Activated T-cell treated with anti-CD3 and anti-CD28 coated beads, Interleukin-2, amount 50 U/mL, for 72 hours (primary cell): ENCODE measurements at regions not wholly inside any gene's neighbourhood (a gene's known extent, or its start where the extent isn't known, plus 50 kb on each side); places are given as distances from the start of the nearest gene placed in this dataset.
"Not testable (repeated sequence)": the region's sequence is repeated elsewhere in the genome, so short reads cannot be mapped to it uniquely, and the experiment has no call there.

Experiments
- ATAC-seq, 2 donors: fragments of 150-1000 bp; cut with Tn5 transposase; replicated peaks in 1 of 2; 2 replicates each; pipeline ENCODE4 v1.10.0; 2021; ENCODE audit warnings: moderate library complexity in 2 of 2, mild to moderate bottlenecking in 1 of 2
- DNase-seq, 2 donors: peaks; one replicate each; pipeline ENCODE4 v3.0.0; 2021 to 2022; ENCODE audit warnings: mixed read lengths in 1 of 2
- H3K27ac Mint-ChIP-seq: one replicate; pipeline ENCODE4 v1.8.0; 2022; ENCODE audit warnings: mild to moderate bottlenecking, moderate library complexity, mixed read lengths
- H3K27me3 Mint-ChIP-seq: one replicate; pipeline ENCODE4 v1.8.0; 2022; ENCODE audit warnings: low read depth, mixed read lengths
- H3K36me3 Mint-ChIP-seq, 2 donors: one replicate each; pipeline ENCODE4 v1.8.0; 2022; ENCODE audit warnings: mixed read lengths in 2 of 2, mild to moderate bottlenecking in 1 of 2; ENCODE audit not compliant: insufficient read depth in 2 of 2
- H3K4me1 Mint-ChIP-seq: one replicate; pipeline ENCODE4 v1.8.0; 2022; ENCODE audit warnings: low read depth, mixed read lengths
- H3K4me3 Mint-ChIP-seq, 2 donors: one replicate each; pipeline ENCODE4 v1.8.0; 2022; ENCODE audit warnings: mild to moderate bottlenecking in 2 of 2, mixed read lengths in 2 of 2, moderate library complexity in 2 of 2
- H3K9me3 Mint-ChIP-seq, 2 donors: one replicate each; pipeline ENCODE4 v1.8.0; 2022; ENCODE audit warnings: mixed read lengths in 2 of 2

DNA sequence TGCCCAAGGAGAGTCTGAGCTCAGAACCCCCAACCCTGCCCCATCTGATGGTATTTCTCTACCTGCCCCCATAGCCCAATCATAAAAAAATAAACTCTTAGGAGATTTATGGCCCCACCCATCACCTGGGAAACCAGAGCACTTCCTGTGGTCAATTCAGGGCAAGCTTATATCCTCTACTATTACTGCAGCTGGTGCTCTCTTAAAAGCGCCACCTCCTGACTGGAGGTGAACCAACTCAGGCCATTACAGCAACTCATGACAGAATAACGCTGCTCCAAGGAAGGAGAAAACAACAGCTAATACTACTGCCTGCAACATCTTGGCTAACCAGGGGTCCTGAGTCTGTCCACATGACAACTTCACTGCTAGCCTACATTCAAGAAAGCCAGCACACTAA lies 195.7 kb downstream of the MTCL1 start:
- Mint-ChIP-seq H3K4me1 (no peaks in the 10 kb centered on the region), H3K27me3 (peaks cover 30% of the 10 kb centered on the region), H3K27ac (no peak overlapping the region), H3K36me3 (peaks cover 0 to 1% of the 10 kb centered on the region in 2 donors), H3K9me3 (peaks cover 2 to 5% of the 10 kb centered on the region in 2 donors), H3K4me3 (no peak overlapping the region)
- DNase-seq: no peak
- no peak for ATAC-seq

GRCh38 chr18:8904316-8904715 lies 198.2 kb upstream of the NDUFV2 start:
- DNase-seq: no peak
- no peaks in the 10 kb centered on the region for H3K4me1 Mint-ChIP-seq
- ATAC-seq: no peak
- no peak overlapping the region for H3K27ac Mint-ChIP-seq
- H3K27me3 Mint-ChIP-seq: peaks cover 23% of the 10 kb centered on the region
- no peak overlapping the region for H3K4me3 Mint-ChIP-seq
- H3K9me3 Mint-ChIP-seq: peaks cover 2 to 5% of the 10 kb centered on the region in 2 donors
- H3K36me3 Mint-ChIP-seq: peaks cover 0 to 1% of the 10 kb centered on the region in 2 donors

GRCh38 chr18:8908792-8909510 lies 193.5 kb upstream of the NDUFV2 start:
- Mint-ChIP-seq H3K4me3 (no peak overlapping the region), H3K27ac (no peak overlapping the region), H3K36me3 (no peaks in the 10 kb centered on the region), H3K4me1 (no peaks in the 10 kb centered on the region), H3K27me3 (peaks cover under 1% of the 10 kb centered on the region), H3K9me3 (peaks cover 2 to 4% of the 10 kb centered on the region in 2 donors)
- no peak for DNase-seq
- no peak for ATAC-seq

- H3K9me3 Mint-ChIP-seq: peaks cover 4 to 10% of the 10 kb centered on the region in 2 donors
- no peaks in the 10 kb centered on the region for H3K4me1 Mint-ChIP-seq
- no peak for DNase-seq
- H3K36me3 Mint-ChIP-seq: peaks cover 3% of the 10 kb centered on the region in 2 donors
- no peak overlapping the region for H3K27ac Mint-ChIP-seq
- no peak for ATAC-seq
- H3K4me3 Mint-ChIP-seq: no peak overlapping the region
- no peaks in the 10 kb centered on the region for H3K27me3 Mint-ChIP-seq
Observed at GRCh38 chr18:8910186-8910822, 192.2 kb upstream of the NDUFV2 start.

DNA sequence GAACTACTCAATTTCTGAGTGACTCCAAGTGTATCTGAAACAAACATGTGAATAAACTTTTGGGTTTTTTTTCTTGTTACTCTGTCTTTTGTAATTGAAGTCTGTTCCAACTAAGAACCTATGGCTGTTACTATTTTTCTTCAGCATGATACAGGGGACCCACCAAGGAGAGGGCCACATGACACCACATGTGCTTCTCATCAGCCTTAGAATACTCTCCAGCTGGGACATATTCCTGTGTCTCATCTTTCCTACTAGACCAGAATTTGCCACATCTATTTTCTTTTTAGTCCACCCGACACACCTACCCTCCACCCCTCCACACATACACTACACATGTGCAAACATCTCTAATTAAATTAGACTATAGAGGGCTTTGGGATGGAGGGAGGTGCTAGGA lies 191.7 kb upstream of the NDUFV2 start:
- DNase-seq (no peak), ATAC-seq (no peak)
- H3K27me3 Mint-ChIP-seq: no peaks in the 10 kb centered on the region
- H3K4me1 Mint-ChIP-seq: no peaks in the 10 kb centered on the region
- H3K36me3 Mint-ChIP-seq: peaks cover 3% of the 10 kb centered on the region in 2 donors
- no peak overlapping the region for H3K27ac Mint-ChIP-seq
- H3K9me3 Mint-ChIP-seq: peaks cover 4 to 9% of the 10 kb centered on the region in 2 donors
- no peak overlapping the region for H3K4me3 Mint-ChIP-seq

GRCh38 chr18:8911408-8912340 lies 190.8 kb upstream of the NDUFV2 start:
- no peak overlapping the region for H3K27ac Mint-ChIP-seq
- no peak overlapping the region for H3K4me3 Mint-ChIP-seq
- no peak for ATAC-seq
- H3K27me3 Mint-ChIP-seq: no peaks in the 10 kb centered on the region
- H3K9me3 Mint-ChIP-seq: peaks cover 4 to 9% of the 10 kb centered on the region in 2 donors
- peaks cover 3% of the 10 kb centered on the region in 2 donors for H3K36me3 Mint-ChIP-seq
- no peak for DNase-seq
- H3K4me1 Mint-ChIP-seq: no peaks in the 10 kb centered on the region

- no peaks in the 10 kb centered on the region for H3K27me3 Mint-ChIP-seq
- H3K4me3 Mint-ChIP-seq: no peak overlapping the region
- no peaks in the 10 kb centered on the region for H3K4me1 Mint-ChIP-seq
- ATAC-seq: no peak
- DNase-seq: no peak
- no peak overlapping the region for H3K27ac Mint-ChIP-seq
- peaks cover 3% of the 10 kb centered on the region in 2 donors for H3K36me3 Mint-ChIP-seq
- H3K9me3 Mint-ChIP-seq: peaks cover 4 to 9% of the 10 kb centered on the region in 2 donors
Observed at GRCh38 chr18:8912348-8913326, 189.9 kb upstream of the NDUFV2 start.

DNA sequence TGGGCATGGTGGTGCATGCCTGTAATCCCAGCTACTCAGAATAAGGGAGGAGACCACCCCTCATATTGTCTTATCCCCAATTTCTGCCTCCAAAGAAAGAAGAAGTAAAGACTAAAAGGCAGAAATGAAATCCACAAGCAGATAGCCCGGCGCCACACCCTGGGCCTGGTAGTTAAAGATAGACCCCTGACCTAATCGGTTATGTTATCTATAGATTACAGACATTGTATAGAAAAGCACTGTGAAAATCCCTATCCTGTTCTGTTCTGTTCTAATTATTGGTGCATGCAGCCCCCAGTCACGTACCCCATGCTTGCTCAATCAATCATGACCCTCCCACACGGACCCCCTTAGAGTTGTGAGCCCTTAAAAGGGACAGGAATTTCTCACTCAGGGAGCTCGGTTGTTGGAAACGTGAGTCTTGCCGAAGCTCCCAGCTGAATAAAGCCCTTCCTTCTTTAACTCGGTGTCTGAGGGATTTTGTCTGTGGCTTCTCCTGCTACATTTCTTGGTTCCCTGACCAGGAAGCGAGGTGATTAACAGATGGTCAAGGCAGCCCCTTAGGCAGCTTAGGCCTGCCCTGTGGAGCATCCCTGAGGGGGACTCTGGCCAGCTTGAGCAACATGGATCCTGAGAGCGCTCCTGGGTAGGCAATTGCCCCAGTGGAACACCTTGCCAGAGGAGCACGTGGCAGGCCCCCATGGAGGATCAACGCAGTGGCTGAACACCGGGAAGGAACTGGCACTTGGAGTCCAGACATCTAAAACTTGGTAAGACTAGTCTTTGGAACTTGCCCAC lies 188.7 kb upstream of the NDUFV2 start:
- ATAC-seq, DNase-seq, H3K27me3 Mint-ChIP-seq, H3K36me3 Mint-ChIP-seq, H3K4me3 Mint-ChIP-seq, H3K9me3 Mint-ChIP-seq, H3K4me1 Mint-ChIP-seq, H3K27ac Mint-ChIP-seq: not testable (repeated sequence)

GRCh38 chr18:8914404-8915264 lies 187.9 kb upstream of the NDUFV2 start:
- H3K27me3 Mint-ChIP-seq, H3K9me3 Mint-ChIP-seq, H3K4me3 Mint-ChIP-seq, H3K36me3 Mint-ChIP-seq, DNase-seq, H3K4me1 Mint-ChIP-seq, ATAC-seq, H3K27ac Mint-ChIP-seq: not testable (repeated sequence)

GRCh38 chr18:8920856-8921787 lies 181.4 kb upstream of the NDUFV2 start:
- not testable (repeated sequence) for H3K9me3 Mint-ChIP-seq, ATAC-seq, H3K36me3 Mint-ChIP-seq, H3K27me3 Mint-ChIP-seq, DNase-seq, H3K4me1 Mint-ChIP-seq, H3K4me3 Mint-ChIP-seq, H3K27ac Mint-ChIP-seq
